ENCODE measurements at regions not wholly inside any gene's neighbourhood (a gene's known extent, or its start where the extent isn't known, plus 50 kb on each side); places are given as distances from the start of the nearest gene placed in this dataset.
"Not testable (repeated sequence)": the region's sequence is repeated elsewhere in the genome, so short reads cannot be mapped to it uniquely, and the experiment has no call there.

DNA sequence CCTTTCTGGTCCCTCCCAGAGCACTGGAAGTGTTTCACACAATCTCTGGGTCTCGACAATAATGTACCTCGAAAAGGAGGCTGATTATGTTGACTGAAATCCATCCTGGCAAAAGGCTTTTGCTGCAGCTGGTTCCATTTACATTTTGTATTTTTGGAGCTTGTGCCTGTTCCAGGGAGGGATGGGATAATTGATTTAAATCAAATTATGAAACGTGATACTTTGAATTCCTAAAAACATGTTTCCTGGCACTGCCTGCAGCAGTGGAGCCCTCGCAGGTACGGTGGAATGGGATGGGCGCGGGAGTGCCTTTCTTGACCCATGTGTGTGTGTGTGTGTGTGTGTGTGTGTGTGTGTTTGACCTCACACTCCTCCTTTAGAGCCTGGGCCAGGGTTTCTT, 455.5 kb upstream of the MEIS1 start:
- H3K4me3 ChIP-seq (ENCODE audit: low read depth, low read length): no peak overlapping the region
- TF ChIP-seq, protein P1, sequence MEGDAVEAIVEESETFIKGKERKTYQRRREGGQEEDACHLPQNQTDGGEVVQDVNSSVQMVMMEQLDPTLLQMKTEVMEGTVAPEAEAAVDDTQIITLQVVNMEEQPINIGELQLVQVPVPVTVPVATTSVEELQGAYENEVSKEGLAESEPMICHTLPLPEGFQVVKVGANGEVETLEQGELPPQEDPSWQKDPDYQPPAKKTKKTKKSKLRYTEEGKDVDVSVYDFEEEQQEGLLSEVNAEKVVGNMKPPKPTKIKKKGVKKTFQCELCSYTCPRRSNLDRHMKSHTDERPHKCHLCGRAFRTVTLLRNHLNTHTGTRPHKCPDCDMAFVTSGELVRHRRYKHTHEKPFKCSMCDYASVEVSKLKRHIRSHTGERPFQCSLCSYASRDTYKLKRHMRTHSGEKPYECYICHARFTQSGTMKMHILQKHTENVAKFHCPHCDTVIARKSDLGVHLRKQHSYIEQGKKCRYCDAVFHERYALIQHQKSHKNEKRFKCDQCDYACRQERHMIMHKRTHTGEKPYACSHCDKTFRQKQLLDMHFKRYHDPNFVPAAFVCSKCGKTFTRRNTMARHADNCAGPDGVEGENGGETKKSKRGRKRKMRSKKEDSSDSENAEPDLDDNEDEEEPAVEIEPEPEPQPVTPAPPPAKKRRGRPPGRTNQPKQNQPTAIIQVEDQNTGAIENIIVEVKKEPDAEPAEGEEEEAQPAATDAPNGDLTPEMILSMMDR (IDR thresholded peaks at IDR 0.05; ENCODE audit: borderline replicate concordance, insufficient read depth, low read depth, low read length): no peak

DNA sequence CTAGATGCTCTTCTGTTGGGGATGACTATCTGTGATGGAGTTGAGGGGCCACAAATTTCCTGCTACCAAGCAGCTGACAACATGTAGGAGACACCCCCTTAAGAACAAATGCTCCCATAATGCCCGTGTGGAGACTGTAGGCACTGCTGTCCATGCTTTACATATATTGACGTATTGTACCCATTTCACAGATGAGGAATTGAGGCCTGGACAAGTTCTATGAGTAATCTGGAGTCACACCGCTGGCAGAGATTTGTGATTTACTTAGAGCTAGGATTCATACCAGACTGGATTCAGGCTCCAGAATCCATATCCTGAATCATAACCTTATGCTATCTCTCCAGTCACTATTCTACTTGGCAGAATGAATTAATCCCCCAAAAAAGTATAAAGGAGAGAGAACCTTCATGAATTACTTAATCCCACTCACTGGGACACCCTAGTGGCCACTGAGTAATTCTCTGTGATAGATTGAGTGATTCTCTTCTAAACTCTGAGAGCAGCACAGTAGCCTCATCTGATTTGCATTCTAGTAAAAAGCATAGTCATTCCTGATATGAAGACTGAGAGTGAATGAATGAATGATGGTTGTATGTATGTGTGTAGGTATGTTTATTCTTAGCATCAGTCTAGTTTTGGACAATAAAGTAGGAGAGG, 460.7 kb upstream of the MEIS1 start:
- H3K4me3 ChIP-seq (ENCODE audit: low read depth, low read length): no peak overlapping the region
- TF ChIP-seq, protein P1 (IDR thresholded peaks at IDR 0.05; ENCODE audit: borderline replicate concordance, insufficient read depth, low read depth, low read length): no peak

DNA sequence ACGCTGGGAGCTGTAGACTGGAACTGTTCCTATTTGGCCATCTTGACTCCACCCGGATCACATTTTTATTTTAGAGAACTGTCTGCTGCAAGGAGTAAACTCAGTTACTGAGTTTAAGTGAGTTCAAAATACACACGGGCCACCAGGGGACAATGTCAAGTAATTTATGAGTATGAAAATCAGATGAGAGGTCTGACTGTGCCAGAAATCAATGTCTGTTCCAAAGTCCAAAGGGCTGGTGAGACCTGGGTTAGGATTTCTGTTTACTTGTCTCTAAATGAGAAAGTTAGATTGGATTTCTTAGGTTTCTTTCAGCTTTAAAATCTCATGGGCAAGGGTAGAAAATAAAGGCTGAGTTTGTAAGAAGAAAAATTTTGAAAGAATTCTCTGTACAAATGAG, 465.8 kb upstream of the MEIS1 start:
- TF ChIP-seq, protein P1 (IDR thresholded peaks at IDR 0.05; ENCODE audit: borderline replicate concordance, insufficient read depth, low read depth, low read length): no peak
- no peak overlapping the region for H3K4me3 ChIP-seq (ENCODE audit: low read depth, low read length)

DNA sequence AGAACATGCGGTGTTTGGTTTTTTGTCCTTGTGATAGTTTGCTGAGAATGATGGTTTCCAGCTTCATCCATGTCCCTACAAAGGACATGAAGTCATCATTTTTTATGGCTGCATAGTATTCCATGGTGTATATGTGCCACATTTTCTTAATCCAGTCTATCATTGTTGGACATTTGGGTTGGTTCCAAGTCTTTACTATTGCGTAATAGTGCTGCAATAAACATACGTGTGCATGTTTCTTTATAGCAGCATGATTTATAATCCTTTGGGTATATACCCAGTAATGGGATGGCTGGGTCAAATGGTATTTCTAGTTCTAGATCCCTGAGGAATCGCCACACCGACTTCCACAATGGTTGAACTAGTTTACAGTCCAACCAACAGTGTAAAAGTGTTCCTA, 471.6 kb upstream of the MEIS1 start:
- H3K4me3 ChIP-seq (ENCODE audit: low read depth, low read length): not testable (repeated sequence)

DNA sequence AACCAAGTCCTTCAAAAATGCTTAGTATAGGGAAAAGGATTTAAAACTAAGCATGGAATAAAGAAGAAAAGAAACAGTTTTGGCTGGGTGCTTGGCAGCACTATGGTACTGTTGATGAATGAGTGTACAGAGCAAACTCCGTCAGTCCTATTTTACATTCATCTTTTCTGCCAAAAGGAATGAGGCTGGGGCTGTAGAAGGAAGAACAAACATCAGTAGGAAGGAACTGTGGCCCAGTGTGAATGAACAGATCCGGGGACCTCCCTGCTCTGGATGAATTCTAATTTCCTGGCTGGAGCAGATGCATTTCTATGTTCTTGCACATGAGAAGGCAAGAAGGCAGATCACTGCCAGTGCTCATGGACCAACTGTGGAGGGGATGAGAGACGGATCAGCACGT, 474.0 kb upstream of the MEIS1 start:
- no peak overlapping the region for H3K4me3 ChIP-seq (ENCODE audit: low read depth, low read length)
- TF ChIP-seq, protein P1 (IDR thresholded peaks at IDR 0.05; ENCODE audit: borderline replicate concordance, insufficient read depth, low read depth, low read length): no peak

DNA sequence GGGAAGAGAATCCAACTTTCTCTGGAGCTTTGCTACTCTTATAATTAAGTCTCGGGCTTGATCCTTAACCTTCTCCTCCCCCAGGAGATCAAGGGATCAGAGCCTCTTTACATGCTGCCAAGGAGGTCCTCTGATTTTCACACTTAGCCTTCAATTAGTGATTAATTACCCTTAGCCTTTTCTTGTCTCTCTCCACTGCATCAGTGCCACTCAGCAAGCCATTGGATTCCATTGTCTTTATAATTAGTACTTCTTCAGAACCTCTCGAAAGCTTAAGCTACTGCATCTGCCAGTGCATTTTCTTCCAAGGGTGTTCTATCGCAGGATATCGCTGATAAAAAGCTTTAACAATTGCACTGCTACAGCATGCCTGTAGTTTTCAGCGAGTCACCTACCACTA, 477.0 kb upstream of the MEIS1 start:
- TF ChIP-seq, protein P1 (IDR thresholded peaks at IDR 0.05; ENCODE audit: borderline replicate concordance, insufficient read depth, low read depth, low read length): no peak

DNA sequence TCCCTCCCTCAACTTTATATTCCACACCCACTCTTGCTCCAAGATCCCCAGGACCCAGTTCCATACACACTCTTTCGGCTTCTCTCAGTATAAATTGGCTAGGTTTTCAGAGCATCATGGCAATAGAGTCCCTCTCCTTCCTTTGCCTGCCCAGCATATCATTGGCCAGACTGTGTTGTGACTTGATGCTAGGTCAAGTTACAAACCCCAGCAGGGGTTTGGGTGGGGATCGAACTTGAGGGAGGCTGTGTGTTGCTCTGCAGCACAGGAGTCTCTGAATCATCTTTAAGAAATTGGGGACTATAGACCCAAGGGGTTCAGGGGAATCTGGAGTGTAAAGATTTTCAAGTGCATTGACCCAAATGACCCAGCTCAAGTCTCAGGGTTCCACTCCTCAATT, 477.5 kb upstream of the MEIS1 start:
- TF ChIP-seq, protein P1 (IDR thresholded peaks at IDR 0.05; ENCODE audit: borderline replicate concordance, insufficient read depth, low read depth, low read length): no peak

More for the DNA sequence above, 477.0 kb upstream of the MEIS1 start:
- H3K4me3 ChIP-seq (ENCODE audit: low read depth, low read length): no peak overlapping the region

More for the DNA sequence above, 477.5 kb upstream of the MEIS1 start:
- no peak overlapping the region for H3K4me3 ChIP-seq (ENCODE audit: low read depth, low read length)
